Forelimb muscle (tissue), 1 donor: ENCODE measurements at regions not wholly inside any gene's neighbourhood (a gene's known extent, or its start where the extent isn't known, plus 50 kb on each side); places are given as distances from the start of the nearest gene placed in this dataset.
A peak's percentile ranks its signal among the peaks of the same experiment; 100 is the strongest.

ENCODE experiments used
- DNase-seq: peaks from one replicate; pipeline ENCODE4 v3.0.0-alpha.2; 2013; ENCODE audit warnings: low read depth

DNA sequence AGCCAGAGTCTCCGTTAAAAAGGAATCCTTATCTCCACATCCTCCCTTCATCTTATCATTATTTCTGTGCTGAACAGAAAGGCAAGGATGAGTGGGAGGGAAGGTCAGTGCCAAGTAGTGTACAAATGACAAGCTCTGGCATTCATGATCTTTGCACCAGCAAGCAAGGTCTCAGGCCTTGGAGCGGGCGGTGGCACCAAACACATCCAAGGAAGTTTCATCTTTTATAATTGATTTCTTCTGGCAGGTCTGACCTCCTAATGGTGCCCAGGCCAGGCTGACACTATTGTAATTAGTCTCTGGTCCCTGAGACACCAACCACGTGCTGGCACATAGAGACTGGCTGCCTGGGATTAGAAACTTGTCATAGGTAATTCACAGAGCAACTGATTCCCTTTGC is 336.6 kb downstream of the EN1 start:
- no peak for DNase-seq

- no peak for DNase-seq
Measured at GRCh38 chr2:118509319-118510004, 338.0 kb downstream of the EN1 start.

- no peak for DNase-seq
Measured at GRCh38 chr2:118508282-118508681, 339.2 kb downstream of the EN1 start.

DNA sequence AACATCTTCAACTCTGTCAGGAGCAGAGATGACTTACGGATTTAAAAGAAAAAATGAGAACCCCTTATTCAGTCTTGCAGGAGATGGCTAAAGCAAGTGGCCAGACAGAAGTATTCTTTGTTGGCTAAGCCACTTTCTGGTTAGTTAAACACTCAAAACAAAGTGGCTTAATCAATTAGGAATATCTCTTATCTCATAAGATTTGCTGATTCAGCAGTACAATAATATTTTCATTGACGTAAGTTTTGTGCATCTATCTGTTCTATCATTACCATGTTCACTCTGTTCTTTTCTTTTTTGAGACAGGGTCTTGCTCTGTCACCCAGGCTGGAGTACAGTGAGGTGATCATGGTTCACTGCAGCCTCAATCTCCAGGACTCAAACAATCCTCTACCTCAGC is 342.0 kb downstream of the EN1 start:
- DNase-seq, result no peak

DNA sequence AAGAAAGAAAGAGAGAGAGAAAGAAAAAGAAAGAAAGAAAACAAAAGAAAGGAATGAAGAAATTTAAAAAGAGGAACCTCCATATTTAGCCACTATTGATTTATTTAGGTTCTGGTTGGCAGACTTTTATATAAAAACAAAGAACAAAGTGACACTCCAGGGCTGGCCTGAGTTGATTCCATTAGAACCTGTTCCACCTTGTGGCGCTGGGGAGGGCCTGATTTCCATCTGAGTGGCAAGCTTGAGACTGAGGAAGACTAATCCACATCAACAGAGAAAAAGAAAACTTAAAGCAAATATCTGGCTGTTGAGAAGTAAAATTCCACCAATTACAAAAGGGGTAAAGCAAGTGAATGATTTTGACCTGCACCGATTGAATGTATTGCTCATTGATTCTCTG is 345.3 kb downstream of the EN1 start:
- no peak for DNase-seq

- no peak for DNase-seq
Measured at GRCh38 chr2:118498943-118499342, 348.5 kb downstream of the EN1 start.

- DNase-seq, result no peak
Measured at GRCh38 chr2:118496870-118497611, 350.4 kb downstream of the EN1 start.

DNA sequence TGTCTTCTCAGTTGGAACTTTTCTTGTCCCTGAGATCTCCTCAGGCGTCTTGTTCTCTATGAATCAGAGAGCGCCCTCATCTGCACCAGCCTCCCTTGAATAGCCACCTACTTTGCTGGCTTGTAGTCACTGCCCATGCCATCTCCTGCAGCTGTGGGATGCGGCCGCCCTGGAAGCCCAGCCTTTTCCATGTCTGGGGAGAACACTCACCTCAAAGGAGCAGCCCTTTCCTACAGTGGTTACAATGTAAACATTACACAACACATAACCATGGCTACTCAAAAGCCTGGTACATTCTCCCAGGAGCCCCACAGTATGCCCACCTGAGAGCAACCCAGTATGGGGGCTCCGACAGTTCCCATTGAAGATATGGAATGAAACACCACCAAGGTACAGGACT is 351.0 kb downstream of the EN1 start:
- DNase-seq, result no peak

- DNase-seq, result no peak
Measured at GRCh38 chr2:118495290-118495689, 352.2 kb downstream of the EN1 start.

DNA sequence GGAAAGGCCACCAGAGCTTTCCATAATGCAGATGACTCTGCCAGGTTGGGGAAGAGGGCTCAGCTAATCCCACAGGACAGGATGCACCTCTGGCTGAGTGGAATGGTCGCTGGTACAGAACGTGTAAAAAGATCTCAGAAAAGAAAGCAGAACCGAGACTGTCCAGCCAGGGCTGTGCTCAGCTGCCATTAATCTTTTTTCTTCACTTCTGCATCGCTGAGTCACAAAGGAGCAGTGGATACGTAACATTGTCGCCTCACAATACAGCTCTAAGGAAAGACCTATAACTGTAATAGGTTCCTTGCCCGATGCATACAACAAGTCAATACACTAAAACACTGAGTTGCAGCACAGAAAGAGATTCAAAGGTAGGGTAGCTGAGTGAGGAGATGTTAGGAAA is 354.2 kb downstream of the EN1 start:
- no peak for DNase-seq

GRCh38 chr2:118492335-118492734 is 355.1 kb downstream of the EN1 start:
- no peak for DNase-seq

DNA sequence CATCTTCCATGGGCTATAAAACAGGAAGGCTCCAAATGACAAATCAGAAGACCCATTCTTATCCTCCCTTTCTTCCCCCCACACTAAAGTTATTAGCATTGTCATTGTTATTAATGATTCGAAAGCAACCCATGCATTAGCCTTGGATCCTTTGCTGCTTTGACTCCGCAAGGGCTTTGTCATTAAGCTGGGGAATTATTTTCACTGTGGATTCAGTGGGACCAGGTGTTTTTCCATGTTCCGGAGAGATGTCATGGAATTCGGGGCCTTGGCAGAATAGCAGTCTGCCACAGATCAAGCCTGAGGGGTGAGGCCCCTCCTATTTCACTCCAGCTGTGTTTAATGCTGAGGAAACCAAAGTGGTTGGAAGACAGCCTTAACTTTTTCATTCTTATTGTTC is 357.1 kb downstream of the EN1 start:
- DNase-seq, result no peak

DNA sequence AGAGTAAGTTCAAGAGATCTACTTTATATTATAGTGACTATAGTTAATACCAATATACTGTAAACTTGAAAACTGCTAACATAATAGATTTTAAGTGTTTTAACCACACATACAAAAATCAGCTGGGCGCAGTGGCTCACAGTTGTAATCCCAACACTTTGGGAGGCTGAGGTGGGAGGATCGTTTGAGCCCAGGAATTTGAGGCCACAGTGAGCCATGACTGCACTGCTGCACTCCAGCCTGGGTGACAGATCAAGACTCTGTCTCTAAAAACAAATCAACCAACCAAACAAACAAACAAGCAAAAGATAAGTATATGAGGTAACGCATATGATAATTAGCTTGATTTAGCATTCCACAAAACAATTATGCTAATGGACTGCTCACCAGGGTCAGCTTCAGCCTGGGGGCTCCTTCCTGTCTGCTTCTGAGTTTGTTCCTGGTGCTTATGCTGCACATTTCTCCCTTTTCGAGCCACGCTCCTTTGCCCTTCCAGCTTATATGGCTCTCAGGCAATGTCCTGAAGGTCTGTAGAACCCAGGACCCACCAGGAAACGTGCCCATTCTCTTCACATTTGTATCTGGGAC is 357.6 kb downstream of the EN1 start:
- no peak for DNase-seq

DNA sequence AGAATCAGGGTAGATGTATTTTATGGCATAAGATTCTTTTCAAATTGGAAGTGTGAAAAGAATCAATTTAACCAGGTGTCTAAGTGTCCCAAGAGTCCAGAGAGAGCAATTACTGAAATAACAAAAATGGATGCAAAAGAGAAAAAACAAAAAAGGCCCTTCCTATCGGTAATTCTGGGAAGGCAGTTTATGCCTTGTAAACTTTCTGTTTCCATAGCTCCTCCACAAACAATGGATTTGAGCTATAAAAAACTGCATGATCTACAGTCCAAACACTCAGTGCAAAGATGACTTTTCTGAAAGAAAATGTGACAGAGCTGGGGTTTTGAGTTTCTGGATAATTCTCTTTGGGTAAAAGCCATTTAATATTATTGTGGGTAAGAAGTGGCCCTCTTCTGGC is 366.1 kb downstream of the EN1 start:
- peak; percentile 43 for DNase-seq

DNA sequence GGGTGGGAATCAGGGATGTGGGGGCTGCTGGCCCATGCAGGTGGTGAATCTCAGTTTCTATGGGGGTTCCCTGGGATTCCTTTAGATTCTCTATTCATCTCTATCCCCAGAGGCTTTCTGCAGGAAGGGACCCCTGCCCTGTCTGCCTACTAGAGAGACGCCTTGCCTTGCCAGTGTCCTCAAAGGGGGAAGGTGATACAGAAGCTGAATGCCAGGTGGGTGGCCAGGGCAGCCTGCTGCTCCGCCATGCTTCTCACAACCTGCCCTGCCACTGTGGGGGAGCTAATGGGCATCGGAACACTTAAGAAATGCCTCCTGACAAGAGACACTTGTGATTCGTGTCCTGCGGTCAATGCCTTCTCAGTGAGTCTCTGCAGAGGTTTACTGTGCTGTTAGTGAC is 368.4 kb downstream of the EN1 start:
- DNase-seq, result no peak

DNA sequence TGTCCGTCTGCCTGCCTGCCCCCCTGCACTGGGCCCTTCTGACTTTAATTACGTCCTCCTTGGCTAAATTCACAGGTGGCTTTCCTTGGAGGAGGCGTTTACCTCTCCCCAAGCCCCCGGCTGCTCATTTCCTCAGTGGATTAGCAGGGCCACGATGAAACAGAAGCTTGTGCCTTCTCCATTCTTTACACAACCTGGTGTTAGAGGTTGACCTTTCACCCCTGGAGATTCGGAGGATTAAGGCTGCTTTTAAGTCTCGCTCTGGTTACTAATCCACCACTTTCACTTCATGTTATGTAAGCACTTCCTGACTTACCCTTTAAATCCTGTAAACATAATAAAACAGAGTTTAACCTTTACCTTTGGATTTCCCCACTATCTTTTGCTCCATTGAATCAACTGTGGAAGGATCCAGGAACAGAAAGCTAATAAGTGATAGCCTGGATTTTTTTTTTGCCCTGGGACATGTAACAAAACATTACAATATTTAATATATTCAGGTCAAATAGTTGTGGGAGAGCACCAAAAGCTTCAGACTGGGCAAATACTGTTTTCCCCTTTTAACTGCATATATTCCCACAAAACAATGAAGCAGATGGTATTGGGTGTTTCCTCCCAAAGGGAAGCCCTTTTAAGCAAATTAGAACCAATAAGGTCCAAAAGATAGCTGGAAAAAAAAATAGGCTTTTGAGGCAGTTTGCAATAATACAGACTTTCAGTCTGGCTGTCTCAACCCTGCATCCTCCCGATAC is 370.2 kb downstream of the EN1 start:
- no peak for DNase-seq

DNA sequence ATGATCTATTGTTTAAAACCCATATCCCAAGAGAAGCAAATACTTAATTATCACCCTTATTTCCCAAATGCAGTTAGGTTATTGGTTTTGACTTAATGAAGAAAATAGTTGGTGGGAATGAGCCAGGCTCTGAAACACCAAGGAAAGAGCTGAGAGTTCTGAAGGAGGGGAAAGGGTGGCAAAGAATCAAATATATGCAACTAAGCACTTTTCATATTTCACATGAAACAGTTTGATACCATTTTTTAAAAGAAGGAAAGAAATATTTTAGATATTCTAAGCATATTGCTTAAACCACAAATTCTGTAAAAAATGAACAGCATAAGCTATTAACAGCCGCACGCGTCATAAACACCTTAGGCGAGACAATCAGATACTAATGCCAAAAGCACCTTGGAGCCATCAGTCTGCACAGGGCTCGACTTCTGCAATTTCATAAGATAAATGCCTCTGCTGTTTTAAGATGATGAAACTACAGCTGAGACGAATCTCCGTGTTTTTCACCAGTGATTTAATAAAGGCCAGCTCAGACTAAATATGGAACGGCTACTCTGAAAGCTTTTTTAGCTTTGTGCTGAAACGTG is 371.7 kb downstream of the EN1 start:
- no peak for DNase-seq

GRCh38 chr2:118474541-118474920 is 372.9 kb downstream of the EN1 start:
- no peak for DNase-seq

- no peak for DNase-seq
Measured at GRCh38 chr2:118473846-118474540, 373.5 kb downstream of the EN1 start.

GRCh38 chr2:118473241-118473640 is 374.2 kb downstream of the EN1 start:
- DNase-seq, result no peak

- DNase-seq, result no peak
Measured at GRCh38 chr2:118470297-118470696, 377.2 kb downstream of the EN1 start.

GRCh38 chr2:118469103-118469502 is 378.3 kb downstream of the EN1 start:
- no peak for DNase-seq
